22Rv1 (cell line): ENCODE measurements at regions not wholly inside any gene's neighbourhood (a gene's known extent, or its start where the extent isn't known, plus 50 kb on each side); places are given as distances from the start of the nearest gene placed in this dataset.

ENCODE experiments used
- H3K27ac ChIP-seq: fragments of 450-650 bp; 2 replicates; pipeline ENCODE4 v1.5.1; 2017
- CTCF ChIP-seq: fragments of 450-650 bp; IDR thresholded peaks from 2 replicates; pipeline ENCODE4 v1.5.1; 2017; ENCODE audit warnings: mild to moderate bottlenecking
- ZFX ChIP-seq: fragments of 450-650 bp; IDR thresholded peaks from 2 replicates; pipeline ENCODE4 v1.6.1; 2017; ENCODE audit warnings: antibody characterized with exemption, borderline replicate concordance

- no peak overlapping the region for H3K27ac ChIP-seq
- TF ChIP-seq CTCF (no peak), ZFX (no peak)
Measured at GRCh38 chr21:35938446-35938845, 121.9 kb downstream of the SETD4 start.

GRCh38 chr21:35933466-35933865, 126.9 kb downstream of the SETD4 start:
- TF ChIP-seq ZFX: no peak
- TF ChIP-seq CTCF: no peak
- H3K27ac ChIP-seq: no peak overlapping the region

- no peak overlapping the region for H3K27ac ChIP-seq
- TF ChIP-seq CTCF (no peak), ZFX (no peak)
Measured at GRCh38 chr21:35932232-35932911, 128.0 kb downstream of the SETD4 start.

GRCh38 chr21:35929901-35930300, 130.4 kb downstream of the SETD4 start:
- TF ChIP-seq CTCF (no peak), ZFX (no peak)
- no peak overlapping the region for H3K27ac ChIP-seq

GRCh38 chr21:35927262-35927661, 133.1 kb downstream of the SETD4 start:
- no peak for TF ChIP-seq ZFX
- TF ChIP-seq CTCF: no peak

DNA sequence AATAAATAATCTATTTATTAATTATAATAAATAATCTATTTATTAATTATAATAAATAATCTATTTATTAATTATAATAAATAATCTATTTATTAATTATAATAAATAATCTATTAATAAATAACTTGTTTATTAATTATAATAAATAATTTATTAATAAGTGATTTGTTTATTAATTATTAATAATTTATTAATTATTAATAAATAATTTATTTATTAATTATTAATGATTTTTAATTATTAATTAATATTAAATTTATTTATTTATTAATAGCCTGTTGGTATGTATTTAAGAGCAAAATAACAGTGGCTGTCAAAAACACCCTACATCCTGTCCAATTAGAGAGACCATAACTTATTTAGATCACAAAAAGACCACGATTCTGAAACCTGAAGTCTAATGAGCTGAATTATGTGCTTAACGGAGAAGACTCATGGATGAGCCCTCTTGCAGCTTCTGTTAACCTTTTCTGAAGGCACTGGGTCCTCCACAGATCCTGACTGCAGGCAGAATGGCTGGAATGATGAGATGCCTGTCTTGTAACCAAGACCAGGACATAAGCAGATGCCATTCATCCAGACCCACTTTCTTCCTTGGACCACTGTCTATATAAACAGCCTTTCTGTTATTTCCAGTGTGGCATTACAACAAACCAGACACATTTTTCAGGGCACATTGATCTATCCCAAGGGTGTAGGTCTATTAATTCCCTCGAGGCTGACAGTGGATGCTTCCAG, 134.2 kb downstream of the SETD4 start:
- H3K27ac ChIP-seq: no peak overlapping the region
- TF ChIP-seq CTCF (no peak), ZFX (no peak)

More at GRCh38 chr21:35927262-35927661, 133.1 kb downstream of the SETD4 start:
- H3K27ac ChIP-seq: no peak overlapping the region

- H3K27ac ChIP-seq: no peak overlapping the region
- no peak for TF ChIP-seq ZFX
- no peak for TF ChIP-seq CTCF
Measured at GRCh38 chr21:35925497-35925896, 134.8 kb downstream of the SETD4 start.
